ENCODE measurements at regions not wholly inside any gene's neighbourhood (a gene's known extent, or its start where the extent isn't known, plus 50 kb on each side); places are given as distances from the start of the nearest gene placed in this dataset.
"Not testable (repeated sequence)": the region's sequence is repeated elsewhere in the genome, so short reads cannot be mapped to it uniquely, and the experiment has no call there.

DNA sequence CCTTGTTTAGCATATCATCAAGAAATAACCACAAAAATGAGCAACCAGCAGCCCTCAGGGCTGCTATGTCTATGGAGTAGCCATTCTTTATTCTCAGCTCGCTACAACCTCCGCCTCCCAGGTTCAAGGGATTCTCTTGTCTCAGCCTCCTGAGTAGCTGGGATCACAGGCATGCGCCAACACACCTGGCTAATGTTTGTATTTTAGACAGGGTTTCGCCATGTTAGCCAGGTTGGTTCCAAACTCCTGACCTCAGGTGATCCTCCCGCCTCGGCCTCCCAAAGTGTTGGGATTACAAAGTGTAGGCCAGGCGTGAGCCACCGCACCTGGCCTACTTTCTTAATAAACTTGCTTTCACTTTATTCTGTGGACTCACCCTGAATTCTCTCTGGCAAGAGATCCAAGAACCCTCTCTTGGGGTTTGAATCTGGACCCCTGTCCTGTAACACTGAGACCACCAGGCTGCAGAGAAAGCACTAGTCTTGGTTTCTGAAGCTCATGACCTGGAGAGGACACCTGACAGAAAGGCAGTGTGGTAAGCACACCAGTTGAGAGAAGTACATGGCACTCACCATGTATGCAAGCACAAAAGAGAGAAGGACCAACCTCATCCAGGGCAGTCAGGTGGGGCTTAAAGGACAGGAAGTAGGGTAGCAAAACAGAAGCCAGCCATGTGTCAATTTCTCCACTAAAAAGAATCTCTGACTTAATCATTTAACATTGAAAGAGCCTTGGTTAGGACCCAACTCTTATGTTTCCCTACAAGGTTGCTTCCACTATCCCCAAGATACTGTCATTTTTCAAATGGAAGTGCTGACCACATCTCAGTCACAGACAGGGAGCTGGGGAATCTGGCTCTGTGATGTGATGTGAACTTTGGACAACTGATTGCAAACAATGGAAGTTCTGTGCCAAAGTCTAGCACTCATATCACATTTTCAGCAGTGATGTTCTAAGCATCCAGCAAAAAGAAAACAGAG is 97.4 kb upstream of the DST start:
- DNase-seq (no peak), ATAC-seq (no peak)
- intact Hi-C loops (cut with micrococcal nuclease), result no loop called here

DNA sequence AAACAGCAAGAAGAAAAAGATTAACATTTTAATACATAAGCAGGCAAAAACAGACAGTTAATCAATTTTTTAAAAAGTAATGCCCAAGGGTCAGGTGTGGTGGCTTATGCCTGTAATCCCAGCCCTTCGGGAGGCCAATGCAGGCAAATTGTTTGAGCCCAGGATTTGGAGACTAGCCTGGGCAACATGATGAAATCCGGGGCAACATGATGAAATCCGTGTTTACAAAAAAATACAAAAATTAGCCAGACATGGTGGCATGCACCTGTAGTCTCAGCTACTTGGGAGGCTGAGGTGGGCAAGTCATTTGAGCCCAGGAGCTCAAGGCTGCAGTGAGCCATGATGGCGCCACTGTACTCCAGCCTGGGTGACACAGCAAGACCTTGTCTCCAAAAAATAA is 94.1 kb upstream of the DST start:
- intact Hi-C loops (cut with micrococcal nuclease), result no loop called here
- DNase-seq (no peak), ATAC-seq (no peak)

DNA sequence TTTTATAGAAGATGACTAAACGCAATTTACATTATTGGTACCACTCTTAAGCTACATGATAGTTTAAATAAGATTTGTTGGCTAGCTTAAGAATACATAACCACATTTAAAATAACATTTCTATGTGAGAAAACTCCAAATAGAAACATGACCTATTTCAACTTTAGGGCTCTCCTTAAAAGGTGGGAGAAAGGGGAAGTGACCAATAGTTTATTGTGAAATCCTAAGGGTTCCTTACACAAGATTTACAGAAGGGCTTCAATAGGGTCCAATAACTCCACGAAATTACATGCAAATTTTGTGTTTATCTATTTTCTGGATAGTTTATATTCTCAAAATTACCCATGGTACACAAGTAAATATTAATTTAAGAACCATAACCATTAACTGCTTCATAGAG is 91.6 kb upstream of the DST start:
- ATAC-seq, result no peak
- no peak for DNase-seq
- intact Hi-C loops (cut with micrococcal nuclease), result no loop called here

DNA sequence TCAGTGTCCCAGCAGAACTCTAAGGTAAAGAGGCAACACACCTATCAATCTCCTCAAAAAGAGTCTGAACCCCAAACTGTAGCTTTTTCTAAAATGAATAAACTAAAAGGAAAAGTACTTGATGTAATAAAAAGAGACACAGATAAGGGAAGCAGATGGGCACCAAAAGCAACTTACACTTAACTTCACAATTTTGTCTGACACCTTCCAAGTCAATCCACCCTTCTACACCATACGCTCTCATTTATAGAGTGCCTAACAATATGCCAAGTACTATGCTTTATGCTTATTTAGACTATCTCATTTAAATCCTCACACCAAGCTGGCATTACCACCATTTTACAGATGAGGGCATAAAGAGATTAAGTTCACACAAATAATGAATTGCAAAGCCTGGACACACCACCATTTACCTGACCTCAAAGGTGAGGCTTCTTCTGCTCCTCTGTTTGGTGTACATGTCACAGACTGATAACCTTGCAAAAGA is 90.6 kb upstream of the DST start:
- ATAC-seq, result no peak
- intact Hi-C loops (cut with micrococcal nuclease), result no loop called here
- DNase-seq, result no peak

DNA sequence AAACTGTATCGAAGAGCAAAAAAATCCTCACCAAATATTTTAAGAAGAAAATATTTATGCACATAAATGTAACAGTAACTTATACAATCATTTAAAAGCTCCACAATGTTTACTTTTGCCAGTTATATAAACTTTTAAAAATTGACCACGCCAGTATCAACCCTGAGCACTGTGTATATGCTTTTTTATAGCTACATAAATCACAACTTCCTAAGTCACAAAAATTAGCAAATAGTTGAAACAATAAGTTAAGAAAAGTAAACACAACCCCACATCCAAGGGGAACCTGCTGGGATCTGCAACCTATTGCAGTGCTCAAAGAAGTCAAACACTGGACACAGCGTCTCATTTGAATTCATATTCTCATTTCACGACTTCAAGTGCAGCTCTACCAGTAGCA is 89.8 kb upstream of the DST start:
- intact Hi-C loops (cut with micrococcal nuclease), result no loop called here
- no peak for DNase-seq
- ATAC-seq, result no peak

DNA sequence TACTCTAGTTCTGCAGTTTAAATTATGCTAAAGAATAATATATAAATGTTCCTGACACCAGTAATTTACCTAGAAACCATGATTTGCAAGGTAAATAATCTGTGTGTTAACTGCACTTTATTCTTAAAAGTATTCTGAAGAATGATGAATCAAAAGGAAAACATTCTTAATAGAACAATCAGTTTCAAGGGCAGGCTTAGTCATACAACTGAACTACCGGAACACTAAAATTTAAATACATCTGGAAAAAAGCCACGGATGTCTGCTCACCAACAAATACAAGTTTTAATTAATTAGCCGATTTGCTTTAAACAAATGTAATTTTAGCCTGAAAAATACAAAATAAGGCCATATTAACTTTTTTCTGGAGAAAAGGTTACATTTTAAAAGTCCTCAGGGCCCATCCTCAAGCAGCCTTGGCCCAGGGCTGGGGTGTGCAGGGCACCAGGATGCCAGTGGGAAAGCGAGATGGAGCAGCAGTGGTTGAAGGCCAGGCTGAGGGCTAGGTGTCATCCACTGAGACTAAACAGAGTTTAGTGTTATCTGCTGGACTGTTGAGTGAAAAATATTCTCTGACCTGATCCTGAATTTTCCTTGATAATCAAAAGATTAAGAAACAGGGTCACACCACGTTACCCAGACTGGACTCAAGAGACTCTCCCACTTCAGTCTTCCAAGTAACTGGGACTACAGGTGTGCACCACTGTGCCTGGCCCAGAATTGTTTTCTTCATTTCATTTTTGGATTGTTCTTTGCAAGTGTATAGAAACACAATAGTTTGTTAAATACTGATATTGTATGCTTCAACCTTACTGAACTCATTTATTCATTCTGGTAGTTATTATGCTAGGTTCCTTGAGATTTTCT is 88.2 kb upstream of the DST start:
- ATAC-seq (peak; percentile 69), DNase-seq (no peak)
- intact Hi-C loops (cut with micrococcal nuclease), result no loop called here

DNA sequence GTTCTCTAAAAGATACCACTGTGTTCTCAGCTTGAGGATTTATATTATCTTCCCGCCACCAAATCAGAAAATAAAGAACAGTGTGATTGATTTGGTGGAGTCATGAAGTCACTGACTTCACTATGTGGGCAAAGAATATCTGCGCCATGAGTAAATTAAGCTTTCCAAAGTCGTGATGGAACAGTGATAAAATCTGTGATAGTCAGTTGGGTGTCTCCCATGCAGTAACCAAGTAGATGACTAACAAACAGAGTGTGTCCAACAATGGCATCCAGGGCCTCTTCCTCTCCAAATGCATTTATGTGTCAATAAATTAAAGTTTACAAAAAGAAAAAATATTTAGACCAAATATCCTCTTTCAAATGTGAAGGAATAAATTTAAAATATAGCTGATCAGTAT is 87.0 kb upstream of the DST start:
- intact Hi-C loops (cut with micrococcal nuclease), result no loop called here
- no peak for ATAC-seq
- DNase-seq, result no peak

DNA sequence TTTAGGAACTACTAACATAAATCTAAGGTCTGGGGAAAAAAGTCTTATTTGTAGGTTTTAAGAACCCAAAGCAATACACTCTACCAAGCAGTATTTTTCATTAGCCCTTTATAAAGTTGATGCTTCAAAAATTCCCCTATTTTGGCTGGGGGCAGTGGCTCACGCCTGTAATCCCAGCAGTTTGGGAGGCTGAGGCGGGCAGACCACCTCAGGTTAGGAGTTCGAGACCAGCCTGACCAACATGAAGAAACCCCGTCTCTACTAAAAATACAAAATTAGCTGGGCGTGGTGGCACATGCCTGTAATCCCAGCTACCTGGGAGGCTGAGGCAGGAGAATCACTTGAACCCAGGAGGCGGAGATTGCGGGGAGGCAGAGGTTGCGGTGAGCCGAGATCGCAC is 86.5 kb upstream of the DST start:
- intact Hi-C loops (cut with micrococcal nuclease); ATAC-seq; DNase-seq: not testable (repeated sequence)

DNA sequence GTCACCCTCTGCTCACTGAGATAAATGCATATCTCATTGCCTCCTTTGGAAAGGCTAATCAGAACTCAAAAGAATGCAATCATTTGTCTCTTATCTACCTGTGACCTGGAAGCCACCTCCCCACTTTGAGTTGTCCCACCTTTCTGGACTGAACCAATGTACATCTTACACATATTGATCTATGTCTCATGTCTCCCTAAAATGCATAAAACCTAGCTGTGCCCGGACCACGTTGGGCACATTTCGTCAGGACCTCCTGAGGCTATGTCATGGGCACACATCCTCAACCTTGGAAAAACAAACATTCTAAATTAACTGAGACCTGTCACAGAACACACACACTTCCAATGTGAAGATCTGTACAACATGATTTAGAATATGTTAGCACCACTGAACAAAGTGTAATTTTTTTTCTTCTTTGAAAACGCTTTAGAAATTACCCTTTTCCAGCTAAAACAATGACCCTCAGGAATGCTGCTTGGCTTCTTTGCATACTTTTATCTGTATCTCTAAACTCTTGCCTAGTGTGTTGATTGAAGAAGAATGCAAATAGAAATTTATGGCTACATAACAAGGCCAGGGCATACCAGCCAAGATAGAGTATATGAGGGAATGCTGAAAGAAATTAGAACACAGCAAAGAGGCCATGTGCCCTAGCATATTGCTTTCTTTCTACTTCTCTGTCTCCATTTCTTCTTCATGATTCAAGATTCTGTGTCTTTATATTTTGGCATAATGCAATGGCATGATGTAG is 84.6 kb upstream of the DST start:
- DNase-seq (no peak), ATAC-seq (no peak)
- intact Hi-C loops (cut with micrococcal nuclease), result no loop called here

DNA sequence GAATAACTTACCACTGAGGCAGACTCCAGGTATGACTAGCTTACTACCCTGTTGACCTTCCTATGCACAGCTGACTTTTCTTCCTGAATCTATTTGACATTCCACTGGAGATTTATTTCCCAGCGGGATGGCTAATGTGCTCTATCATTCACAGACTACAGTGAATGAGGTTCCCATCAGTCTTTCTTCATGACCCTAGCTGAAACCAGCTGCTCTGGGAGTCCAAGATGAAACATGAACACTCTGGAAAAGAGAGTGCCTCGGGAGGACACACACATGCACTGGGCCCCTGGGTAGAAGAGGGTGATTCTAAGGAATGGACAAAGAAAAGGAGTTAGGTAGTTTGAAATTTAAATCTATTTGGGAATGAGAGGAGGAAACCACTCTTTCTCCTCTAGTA is 82.6 kb upstream of the DST start:
- no peak for DNase-seq
- intact Hi-C loops (cut with micrococcal nuclease), result no loop called here
- ATAC-seq, result peak; percentile 16

DNA sequence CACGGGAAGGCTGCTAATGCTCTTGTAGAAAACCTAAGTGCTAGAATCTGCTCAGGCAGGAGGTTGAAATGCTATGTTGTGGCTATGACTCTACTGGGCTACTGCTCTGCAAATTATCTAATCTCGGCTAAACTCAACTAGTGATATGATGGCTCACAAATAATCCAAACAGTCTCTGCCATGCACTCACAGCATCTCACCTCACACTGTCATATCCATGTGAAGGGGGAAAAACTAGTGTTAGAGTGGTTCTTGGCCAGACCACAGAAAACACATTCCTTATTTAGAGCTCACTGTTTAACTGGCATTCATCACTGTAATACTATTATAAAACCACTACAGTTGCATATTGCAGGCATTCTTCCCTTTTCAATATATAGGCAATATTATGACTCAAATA is 81.8 kb upstream of the DST start:
- intact Hi-C loops (cut with micrococcal nuclease), result no loop called here
- ATAC-seq, result peak; percentile 91
- no peak for DNase-seq

DNA sequence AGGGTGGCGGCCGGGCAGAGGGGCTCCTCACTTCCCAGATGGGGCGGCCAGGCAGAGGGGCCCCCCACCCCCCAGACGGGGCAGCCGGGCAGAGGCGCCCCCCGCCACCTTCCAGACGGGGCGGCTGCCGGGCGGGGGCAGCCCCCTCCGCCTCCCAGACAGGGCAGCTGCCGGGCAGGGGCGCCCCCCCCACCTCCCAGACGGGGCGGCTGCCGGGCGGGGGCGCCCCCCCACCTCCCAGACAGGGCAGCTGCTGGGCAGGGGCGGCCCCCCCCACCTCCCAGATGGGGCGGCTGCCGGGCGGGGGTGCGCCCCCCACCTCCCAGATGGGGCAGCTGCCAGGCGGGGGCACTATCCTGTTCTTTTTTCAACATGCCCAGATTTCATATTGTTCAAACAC is 78.2 kb upstream of the DST start:
- DNase-seq (no peak), ATAC-seq (no peak)
- intact Hi-C loops (cut with micrococcal nuclease), result no loop called here

DNA sequence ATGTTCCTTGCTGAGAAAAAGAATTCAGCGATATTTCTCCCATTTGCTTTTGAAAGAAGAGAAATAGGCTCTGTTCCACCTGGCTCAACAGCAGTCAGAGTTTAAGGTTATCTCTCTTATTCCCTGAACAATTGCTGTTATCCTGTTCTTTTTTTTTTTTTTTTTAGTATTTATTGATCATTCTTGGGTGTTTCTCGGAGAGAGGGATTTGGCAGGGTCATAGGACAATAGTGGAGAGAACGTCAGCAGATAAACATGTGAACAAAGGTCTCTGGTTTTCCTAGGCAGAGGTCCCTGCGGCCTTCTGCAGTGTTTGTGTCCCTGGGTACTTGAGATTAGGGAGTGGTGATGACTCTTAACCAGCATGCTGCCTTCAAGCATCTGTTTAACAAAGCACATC is 77.5 kb upstream of the DST start:
- ATAC-seq, result peak; percentile 24
- intact Hi-C loops (cut with micrococcal nuclease); DNase-seq: not testable (repeated sequence)

DNA sequence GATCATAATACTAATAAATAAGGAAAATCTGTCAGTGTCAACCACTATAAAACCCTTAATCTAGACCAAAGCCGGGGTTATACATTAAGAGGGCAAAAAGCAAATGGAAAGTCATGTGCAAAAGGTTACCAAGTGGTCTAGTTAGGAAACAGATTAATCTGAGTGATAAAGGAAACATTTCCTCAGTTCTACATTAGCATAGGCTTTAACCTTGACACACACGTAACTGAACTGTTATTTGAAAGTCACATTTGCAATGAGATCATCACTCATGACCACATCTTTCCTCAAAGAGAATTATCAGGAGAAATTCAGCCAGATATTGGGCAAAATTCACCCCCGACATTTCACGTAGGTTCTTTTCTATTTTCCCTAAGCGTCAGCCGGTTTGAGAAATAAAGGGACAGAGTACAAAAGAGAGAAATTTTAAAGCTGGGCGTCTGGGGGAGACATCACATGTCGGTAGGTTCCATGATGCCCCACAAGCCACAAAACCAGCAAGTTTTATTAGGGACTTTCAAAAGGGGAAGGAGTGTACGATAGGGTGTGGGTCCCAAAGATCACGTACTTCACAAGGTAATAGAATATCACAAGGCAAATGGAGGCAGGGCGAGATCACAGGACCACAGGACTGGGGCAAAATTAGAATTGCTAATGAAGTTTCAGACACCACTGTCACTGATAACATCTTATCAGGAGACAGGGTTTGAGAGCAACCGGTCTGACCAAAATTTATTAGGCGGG is 76.8 kb upstream of the DST start:
- intact Hi-C loops (cut with micrococcal nuclease); DNase-seq: not testable (repeated sequence)
- peak; percentile 40 for ATAC-seq

DNA sequence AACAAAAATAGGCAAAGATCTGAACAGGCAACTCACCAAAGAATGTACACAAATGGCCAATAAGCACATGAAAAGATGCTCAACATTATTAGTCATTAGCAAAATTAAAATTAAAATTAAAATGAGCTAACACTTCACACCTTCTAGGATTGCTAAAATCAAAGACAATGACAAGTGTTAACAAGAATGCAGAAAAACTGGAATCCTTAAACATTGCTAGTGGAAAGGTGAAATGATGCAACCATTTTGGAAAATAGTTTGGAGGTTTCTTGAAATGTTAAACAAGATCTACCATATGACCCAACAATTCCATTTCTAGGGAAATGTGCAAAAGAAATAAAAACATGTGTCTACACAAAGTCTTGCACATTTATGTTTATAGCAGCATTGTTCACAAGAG is 75.5 kb upstream of the DST start:
- intact Hi-C loops (cut with micrococcal nuclease), result no loop called here
- DNase-seq (no peak), ATAC-seq (no peak)

DNA sequence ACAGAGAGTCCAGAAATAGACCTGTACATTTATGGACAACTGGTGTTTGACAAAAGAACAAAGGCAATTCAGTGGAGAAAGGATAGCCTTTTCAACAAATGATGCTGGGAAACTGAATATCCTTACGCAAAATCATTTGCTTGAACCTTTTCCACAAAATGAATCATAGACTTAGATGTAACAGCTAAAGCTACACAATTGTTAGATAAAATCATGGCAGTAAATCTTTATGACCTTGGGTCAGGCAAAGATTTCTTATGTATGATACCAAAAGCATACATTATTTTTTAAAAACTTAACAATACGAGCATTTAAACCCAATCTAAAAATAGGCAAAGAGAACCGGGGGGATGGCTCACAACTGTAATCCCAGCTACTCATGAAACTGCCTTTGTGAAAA is 73.5 kb upstream of the DST start:
- intact Hi-C loops (cut with micrococcal nuclease), result no loop called here
- DNase-seq (no peak), ATAC-seq (no peak)

DNA sequence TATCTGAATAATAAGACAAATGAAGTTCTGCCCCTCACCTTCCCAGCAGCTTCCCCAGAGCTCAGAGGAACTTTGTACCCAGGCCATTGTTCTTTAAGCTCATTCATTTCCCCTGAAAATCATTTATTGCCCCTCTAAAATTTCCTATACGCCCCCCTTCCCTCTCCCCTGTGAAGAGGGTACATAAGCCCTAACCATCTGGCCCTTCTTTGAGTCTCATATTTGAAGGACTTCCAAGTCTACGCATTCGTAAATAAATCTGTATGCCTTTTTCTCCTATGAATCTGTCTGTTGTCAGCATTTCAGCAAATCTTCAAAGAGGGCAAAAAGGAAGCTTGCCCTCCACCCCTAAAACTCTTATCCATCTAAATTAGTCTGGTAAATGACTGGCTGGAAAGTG is 73.1 kb upstream of the DST start:
- ATAC-seq (no peak), DNase-seq (no peak)
- intact Hi-C loops (cut with micrococcal nuclease), result no loop called here

DNA sequence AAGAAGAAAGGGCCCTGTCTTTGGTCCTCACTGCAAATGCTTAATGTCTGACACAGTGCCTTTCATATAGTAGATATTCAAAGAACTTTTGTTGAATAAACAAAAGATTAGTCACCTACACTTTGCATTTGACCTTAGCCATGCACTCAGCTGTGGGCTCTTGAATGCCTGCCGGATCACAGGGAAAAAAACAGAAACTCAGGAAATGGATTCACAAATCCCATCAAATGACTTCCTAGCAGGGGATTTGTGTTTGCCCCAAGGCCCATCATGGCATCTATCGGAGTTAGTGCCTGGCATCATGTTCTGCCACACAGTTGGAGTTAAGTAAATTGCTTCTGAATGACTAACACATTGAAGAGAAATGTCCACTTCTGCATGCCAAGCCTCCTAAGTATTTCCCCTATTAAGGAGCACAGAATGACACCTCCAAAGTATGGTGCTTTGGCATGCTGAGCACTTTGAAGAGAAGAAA is 72.3 kb upstream of the DST start:
- ATAC-seq (peak; percentile 17), DNase-seq (no peak)
- intact Hi-C loops (cut with micrococcal nuclease), result loop anchor here (5.0 kb wide), 2 partner anchors 42 to 127 kb away; no protein-coding TSS in a partner anchor

DNA sequence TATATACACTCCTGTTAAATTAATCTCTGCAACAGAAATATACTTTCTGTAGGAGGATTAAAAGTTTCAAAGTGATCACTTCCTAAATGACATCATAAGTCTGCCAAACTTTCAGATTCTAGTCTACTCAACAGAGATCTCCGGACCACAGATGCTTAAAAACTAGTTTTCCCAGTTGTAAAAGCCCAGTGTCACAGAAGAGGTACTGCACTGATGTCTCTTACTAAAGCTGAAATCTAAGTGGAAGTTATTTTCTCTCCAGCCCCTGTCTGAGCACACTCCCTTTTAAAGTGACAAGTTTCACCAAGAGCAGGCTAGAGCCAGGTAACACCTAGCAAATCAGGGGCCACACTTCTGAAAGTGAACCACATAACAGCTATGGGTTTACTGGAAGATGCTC is 71.6 kb upstream of the DST start:
- no peak for DNase-seq
- intact Hi-C loops (cut with micrococcal nuclease), result loop anchor here (5.0 kb wide), 2 partner anchors 43 to 128 kb away; no protein-coding TSS in a partner anchor

More for the DNA sequence above, 71.6 kb upstream of the DST start:
- ATAC-seq, result peak; percentile 59

Data from left ventricle myocardium superior (tissue), 1 donor.